ENCODE measurements at regions not wholly inside any gene's neighbourhood (a gene's known extent, or its start where the extent isn't known, plus 50 kb on each side); places are given as distances from the start of the nearest gene placed in this dataset.

DNA sequence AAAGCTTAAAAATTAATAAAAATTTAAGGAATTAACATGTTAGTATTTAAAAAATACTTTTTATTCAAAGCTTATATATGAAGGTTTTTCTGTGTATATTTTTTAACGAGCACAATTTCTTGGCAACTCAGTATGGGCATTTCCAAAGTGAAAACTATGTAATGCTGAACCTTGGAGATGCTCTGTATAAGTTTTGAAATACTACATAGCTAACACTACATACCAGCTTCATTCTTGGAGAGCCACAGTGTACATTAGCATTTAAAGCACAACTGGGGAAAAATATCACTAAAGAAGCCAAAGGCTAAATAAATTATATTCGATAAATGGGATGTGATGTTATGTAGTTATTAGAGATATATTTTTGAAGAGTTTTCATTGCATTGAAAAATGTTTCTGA lies 446.5 kb downstream of the CCDC85A start:
- no peak overlapping the region for H3K4me3 Mint-ChIP-seq
- ChIA-PET CTCF (no interaction called here), POLR2A (no interaction called here)
- H3K9me3 Mint-ChIP-seq, result peaks cover 6% of the 10 kb centered on the region
- no peaks in the 10 kb centered on the region for H3K36me3 Mint-ChIP-seq (ENCODE audit: low read depth)
- no peaks in the 10 kb centered on the region for H3K4me1 Mint-ChIP-seq
- ATAC-seq (ENCODE audit: low read depth), result no peak
- intact Hi-C loops (cut with micrococcal nuclease), result no loop called here
- TF ChIP-seq, protein P1, sequence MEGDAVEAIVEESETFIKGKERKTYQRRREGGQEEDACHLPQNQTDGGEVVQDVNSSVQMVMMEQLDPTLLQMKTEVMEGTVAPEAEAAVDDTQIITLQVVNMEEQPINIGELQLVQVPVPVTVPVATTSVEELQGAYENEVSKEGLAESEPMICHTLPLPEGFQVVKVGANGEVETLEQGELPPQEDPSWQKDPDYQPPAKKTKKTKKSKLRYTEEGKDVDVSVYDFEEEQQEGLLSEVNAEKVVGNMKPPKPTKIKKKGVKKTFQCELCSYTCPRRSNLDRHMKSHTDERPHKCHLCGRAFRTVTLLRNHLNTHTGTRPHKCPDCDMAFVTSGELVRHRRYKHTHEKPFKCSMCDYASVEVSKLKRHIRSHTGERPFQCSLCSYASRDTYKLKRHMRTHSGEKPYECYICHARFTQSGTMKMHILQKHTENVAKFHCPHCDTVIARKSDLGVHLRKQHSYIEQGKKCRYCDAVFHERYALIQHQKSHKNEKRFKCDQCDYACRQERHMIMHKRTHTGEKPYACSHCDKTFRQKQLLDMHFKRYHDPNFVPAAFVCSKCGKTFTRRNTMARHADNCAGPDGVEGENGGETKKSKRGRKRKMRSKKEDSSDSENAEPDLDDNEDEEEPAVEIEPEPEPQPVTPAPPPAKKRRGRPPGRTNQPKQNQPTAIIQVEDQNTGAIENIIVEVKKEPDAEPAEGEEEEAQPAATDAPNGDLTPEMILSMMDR (IDR thresholded peaks at IDR 0.05), result no peak
- H3K27ac Mint-ChIP-seq, result no peak overlapping the region
- H3K27me3 Mint-ChIP-seq, result no peaks in the 10 kb centered on the region
- DNase-seq, result no peak

DNA sequence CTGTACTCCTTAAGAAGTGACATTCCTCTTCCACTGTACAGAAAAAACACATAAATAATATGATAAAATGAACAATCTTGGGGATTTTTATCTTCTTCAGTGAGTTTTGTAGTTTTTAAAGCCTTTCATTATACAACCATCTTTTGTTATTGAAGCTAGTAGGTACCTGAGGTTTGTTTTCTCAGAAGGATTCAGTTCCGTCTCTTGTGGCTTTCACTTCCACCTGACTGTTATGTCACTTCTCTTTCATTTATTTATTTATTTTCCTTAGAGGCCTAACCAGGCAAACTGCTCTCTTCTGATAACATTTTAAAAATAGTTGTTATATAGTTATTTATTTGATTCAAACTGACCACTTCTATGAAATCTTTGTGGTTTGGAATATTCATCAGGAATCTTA lies 464.2 kb downstream of the CCDC85A start:
- no peak overlapping the region for H3K27ac Mint-ChIP-seq
- H3K9me3 Mint-ChIP-seq, result no peaks in the 10 kb centered on the region
- H3K4me1 Mint-ChIP-seq, result no peaks in the 10 kb centered on the region
- intact Hi-C loops (cut with micrococcal nuclease), result no loop called here
- CTCF ChIA-PET, result no interaction called here
- TF ChIP-seq, protein P1 (IDR thresholded peaks at IDR 0.05), result no peak
- DNase-seq (no peak), ATAC-seq (ENCODE audit: low read depth) (no peak)
- no peaks in the 10 kb centered on the region for H3K27me3 Mint-ChIP-seq
- no peaks in the 10 kb centered on the region for H3K36me3 Mint-ChIP-seq (ENCODE audit: low read depth)
- POLR2A ChIA-PET, result no interaction called here
- no peak overlapping the region for H3K4me3 Mint-ChIP-seq

DNA sequence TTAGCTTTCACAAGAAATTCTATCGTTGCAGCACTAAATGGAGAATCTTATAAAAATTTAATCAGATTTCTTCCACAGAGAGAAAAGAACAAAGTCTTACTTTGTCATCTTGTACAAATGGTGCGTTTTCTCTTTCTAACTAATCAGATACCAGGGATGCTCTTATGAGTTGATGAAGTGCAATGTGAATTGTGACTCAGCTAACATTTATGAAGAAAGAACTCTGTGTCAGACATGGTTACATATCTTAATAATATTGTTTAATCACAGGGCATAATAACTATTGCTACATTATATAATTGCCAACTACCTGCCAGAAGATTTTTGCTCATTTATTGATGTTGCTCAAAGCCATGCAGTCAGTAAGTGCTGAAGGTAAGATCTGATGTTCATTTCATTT lies 465.0 kb downstream of the CCDC85A start:
- Mint-ChIP-seq H3K27me3 (no peaks in the 10 kb centered on the region), H3K9me3 (no peaks in the 10 kb centered on the region), H3K4me3 (no peak overlapping the region), H3K27ac (no peak overlapping the region), H3K4me1 (no peaks in the 10 kb centered on the region), H3K36me3 (ENCODE audit: low read depth) (no peaks in the 10 kb centered on the region)
- POLR2A ChIA-PET, result no interaction called here
- ATAC-seq (ENCODE audit: low read depth), result no peak
- CTCF ChIA-PET, result no interaction called here
- no peak for DNase-seq
- TF ChIP-seq, protein P1 (IDR thresholded peaks at IDR 0.05), result no peak
- intact Hi-C loops (cut with micrococcal nuclease), result no loop called here

DNA sequence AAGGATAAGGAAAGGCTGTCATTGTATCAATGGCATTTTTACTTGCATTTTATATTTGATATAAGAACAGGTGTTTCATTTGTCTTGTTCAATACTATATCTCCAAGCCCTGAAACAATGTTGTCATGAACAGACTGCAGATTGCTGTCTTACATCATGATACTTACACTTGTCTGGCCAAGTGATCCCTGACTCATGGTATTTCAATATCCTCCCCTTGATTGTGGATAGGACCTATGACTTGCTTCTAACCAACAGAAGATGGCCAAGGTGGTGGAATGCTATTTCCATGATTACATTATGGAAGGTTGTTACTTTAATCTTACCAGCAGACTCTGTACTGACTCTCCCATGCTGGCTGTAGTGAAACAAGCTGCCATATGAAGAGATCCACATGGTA lies 471.1 kb downstream of the CCDC85A start:
- DNase-seq (no peak), ATAC-seq (ENCODE audit: low read depth) (no peak)
- no peaks in the 10 kb centered on the region for H3K36me3 Mint-ChIP-seq (ENCODE audit: low read depth)
- ChIA-PET CTCF (no interaction called here), POLR2A (no interaction called here)
- H3K4me1 Mint-ChIP-seq, result no peaks in the 10 kb centered on the region
- intact Hi-C loops (cut with micrococcal nuclease), result no loop called here
- no peak overlapping the region for H3K4me3 Mint-ChIP-seq
- TF ChIP-seq, protein P1 (IDR thresholded peaks at IDR 0.05), result no peak
- peaks cover 2% of the 10 kb centered on the region for H3K9me3 Mint-ChIP-seq
- H3K27ac Mint-ChIP-seq, result no peak overlapping the region
- H3K27me3 Mint-ChIP-seq, result no peaks in the 10 kb centered on the region

DNA sequence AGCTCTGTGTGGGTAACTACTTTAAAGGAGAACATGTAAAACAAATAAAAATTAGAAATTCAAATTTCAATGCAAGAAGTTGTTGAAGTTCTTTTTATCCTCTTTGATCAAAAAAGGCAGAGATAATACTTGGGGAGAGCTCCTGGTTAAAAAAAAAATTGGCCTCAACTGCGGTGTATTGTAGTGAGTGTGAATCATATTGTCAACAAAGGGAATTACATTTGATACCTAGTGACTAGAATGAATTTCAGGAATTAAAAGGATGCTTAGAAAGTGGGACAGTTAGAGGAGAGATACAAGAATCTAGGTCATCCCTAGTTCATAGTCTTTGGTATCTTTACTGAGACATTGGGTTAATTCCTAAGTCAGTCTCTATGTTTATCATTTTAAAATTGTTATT lies 473.0 kb downstream of the CCDC85A start:
- Mint-ChIP-seq H3K36me3 (ENCODE audit: low read depth) (no peaks in the 10 kb centered on the region), H3K4me3 (no peak overlapping the region), H3K4me1 (no peaks in the 10 kb centered on the region), H3K27me3 (no peaks in the 10 kb centered on the region), H3K27ac (no peak overlapping the region), H3K9me3 (peaks cover 2% of the 10 kb centered on the region)
- ATAC-seq (ENCODE audit: low read depth) (no peak), DNase-seq (no peak)
- intact Hi-C loops (cut with micrococcal nuclease), result no loop called here
- CTCF ChIA-PET, result no interaction called here
- TF ChIP-seq, protein P1 (IDR thresholded peaks at IDR 0.05), result no peak
- POLR2A ChIA-PET, result no interaction called here

Data from activated B cell treated with CpG ODN at 0.5 μM for 24 hours (primary cell).